ENCODE measurements at regions not wholly inside any gene's neighbourhood (a gene's known extent, or its start where the extent isn't known, plus 50 kb on each side); places are given as distances from the start of the nearest gene placed in this dataset.

GRCh38 chr2:196453613-196454047, 185.9 kb upstream of the CCDC150 start:
- Mint-ChIP-seq H3K9me3 (ENCODE audit: unreplicated experiment) (no peaks in the 10 kb centered on the region), H3K4me1 (ENCODE audit: unreplicated experiment) (peaks cover 5% of the 10 kb centered on the region), H3K27me3 (ENCODE audit: unreplicated experiment) (no peaks in the 10 kb centered on the region), H3K36me3 (ENCODE audit: unreplicated experiment) (peaks cover 1% of the 10 kb centered on the region), H3K4me3 (ENCODE audit: unreplicated experiment) (no peak overlapping the region), H3K27ac (ENCODE audit: unreplicated experiment) (no peak overlapping the region)
- TF ChIP-seq, protein P1, sequence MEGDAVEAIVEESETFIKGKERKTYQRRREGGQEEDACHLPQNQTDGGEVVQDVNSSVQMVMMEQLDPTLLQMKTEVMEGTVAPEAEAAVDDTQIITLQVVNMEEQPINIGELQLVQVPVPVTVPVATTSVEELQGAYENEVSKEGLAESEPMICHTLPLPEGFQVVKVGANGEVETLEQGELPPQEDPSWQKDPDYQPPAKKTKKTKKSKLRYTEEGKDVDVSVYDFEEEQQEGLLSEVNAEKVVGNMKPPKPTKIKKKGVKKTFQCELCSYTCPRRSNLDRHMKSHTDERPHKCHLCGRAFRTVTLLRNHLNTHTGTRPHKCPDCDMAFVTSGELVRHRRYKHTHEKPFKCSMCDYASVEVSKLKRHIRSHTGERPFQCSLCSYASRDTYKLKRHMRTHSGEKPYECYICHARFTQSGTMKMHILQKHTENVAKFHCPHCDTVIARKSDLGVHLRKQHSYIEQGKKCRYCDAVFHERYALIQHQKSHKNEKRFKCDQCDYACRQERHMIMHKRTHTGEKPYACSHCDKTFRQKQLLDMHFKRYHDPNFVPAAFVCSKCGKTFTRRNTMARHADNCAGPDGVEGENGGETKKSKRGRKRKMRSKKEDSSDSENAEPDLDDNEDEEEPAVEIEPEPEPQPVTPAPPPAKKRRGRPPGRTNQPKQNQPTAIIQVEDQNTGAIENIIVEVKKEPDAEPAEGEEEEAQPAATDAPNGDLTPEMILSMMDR (IDR thresholded peaks at IDR 0.05), result peak; percentile 66
- DNase-seq (ENCODE audit: extremely low spot score, unreplicated experiment), result no peak

DNA sequence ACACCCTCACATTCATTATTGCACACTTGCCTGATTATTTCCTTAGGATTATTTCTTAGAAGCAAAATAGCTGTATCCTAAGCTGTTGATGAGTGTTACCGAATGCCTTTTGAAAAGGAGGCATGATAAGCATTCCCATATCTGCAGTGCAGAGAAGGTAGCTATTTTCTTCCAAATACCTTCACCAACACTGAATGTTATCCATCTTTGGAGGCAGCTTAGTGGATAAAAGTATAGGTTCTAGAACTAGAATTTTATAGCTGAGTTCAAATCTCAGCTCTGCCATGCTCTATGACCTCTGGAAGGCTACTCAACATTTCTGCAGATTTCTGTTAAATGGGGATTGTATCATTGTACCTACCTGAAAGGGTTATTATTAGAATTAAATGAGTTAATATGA, 185.0 kb upstream of the CCDC150 start:
- no peak overlapping the region for H3K4me3 Mint-ChIP-seq (ENCODE audit: unreplicated experiment)
- TF ChIP-seq, protein P1 (IDR thresholded peaks at IDR 0.05), result no peak
- H3K36me3 Mint-ChIP-seq (ENCODE audit: unreplicated experiment), result peaks cover 1% of the 10 kb centered on the region
- H3K4me1 Mint-ChIP-seq (ENCODE audit: unreplicated experiment), result peaks cover 11% of the 10 kb centered on the region
- no peak overlapping the region for H3K27ac Mint-ChIP-seq (ENCODE audit: unreplicated experiment)
- H3K9me3 Mint-ChIP-seq (ENCODE audit: unreplicated experiment), result no peaks in the 10 kb centered on the region
- no peaks in the 10 kb centered on the region for H3K27me3 Mint-ChIP-seq (ENCODE audit: unreplicated experiment)
- DNase-seq (ENCODE audit: extremely low spot score, unreplicated experiment), result no peak

- Mint-ChIP-seq H3K9me3 (ENCODE audit: unreplicated experiment) (peaks cover 7% of the 10 kb centered on the region), H3K4me1 (ENCODE audit: unreplicated experiment) (peaks cover 23% of the 10 kb centered on the region), H3K27me3 (ENCODE audit: unreplicated experiment) (no peaks in the 10 kb centered on the region), H3K36me3 (ENCODE audit: unreplicated experiment) (peaks cover 3% of the 10 kb centered on the region), H3K27ac (ENCODE audit: unreplicated experiment) (no peak overlapping the region), H3K4me3 (ENCODE audit: unreplicated experiment) (no peak overlapping the region)
- DNase-seq (ENCODE audit: extremely low spot score, unreplicated experiment), result no peak
- TF ChIP-seq, protein P1 (IDR thresholded peaks at IDR 0.05), result no peak
Measured at GRCh38 chr2:196459539-196459938, 180.0 kb upstream of the CCDC150 start.

- Mint-ChIP-seq H3K36me3 (ENCODE audit: unreplicated experiment) (peaks cover 3% of the 10 kb centered on the region), H3K27ac (ENCODE audit: unreplicated experiment) (no peak overlapping the region), H3K4me3 (ENCODE audit: unreplicated experiment) (no peak overlapping the region), H3K27me3 (ENCODE audit: unreplicated experiment) (no peaks in the 10 kb centered on the region), H3K4me1 (ENCODE audit: unreplicated experiment) (peaks cover 34% of the 10 kb centered on the region), H3K9me3 (ENCODE audit: unreplicated experiment) (peaks cover 7% of the 10 kb centered on the region)
- no peak for DNase-seq (ENCODE audit: extremely low spot score, unreplicated experiment)
- TF ChIP-seq, protein P1 (IDR thresholded peaks at IDR 0.05), result no peak
Measured at GRCh38 chr2:196463706-196464105, 175.8 kb upstream of the CCDC150 start.

- H3K4me1 Mint-ChIP-seq (ENCODE audit: unreplicated experiment), result peaks cover 30% of the 10 kb centered on the region
Measured at GRCh38 chr2:196464311-196464710, 175.2 kb upstream of the CCDC150 start.

More at GRCh38 chr2:196464311-196464710, 175.2 kb upstream of the CCDC150 start:
- Mint-ChIP-seq H3K36me3 (ENCODE audit: unreplicated experiment) (peaks cover 3% of the 10 kb centered on the region), H3K27ac (ENCODE audit: unreplicated experiment) (no peak overlapping the region), H3K27me3 (ENCODE audit: unreplicated experiment) (no peaks in the 10 kb centered on the region), H3K9me3 (ENCODE audit: unreplicated experiment) (peaks cover 7% of the 10 kb centered on the region), H3K4me3 (ENCODE audit: unreplicated experiment) (no peak overlapping the region)
- no peak for DNase-seq (ENCODE audit: extremely low spot score, unreplicated experiment)
- TF ChIP-seq, protein P1 (IDR thresholded peaks at IDR 0.05), result no peak
